ENCODE measurements at regions not wholly inside any gene's neighbourhood (a gene's known extent, or its start where the extent isn't known, plus 50 kb on each side); places are given as distances from the start of the nearest gene placed in this dataset.

DNA sequence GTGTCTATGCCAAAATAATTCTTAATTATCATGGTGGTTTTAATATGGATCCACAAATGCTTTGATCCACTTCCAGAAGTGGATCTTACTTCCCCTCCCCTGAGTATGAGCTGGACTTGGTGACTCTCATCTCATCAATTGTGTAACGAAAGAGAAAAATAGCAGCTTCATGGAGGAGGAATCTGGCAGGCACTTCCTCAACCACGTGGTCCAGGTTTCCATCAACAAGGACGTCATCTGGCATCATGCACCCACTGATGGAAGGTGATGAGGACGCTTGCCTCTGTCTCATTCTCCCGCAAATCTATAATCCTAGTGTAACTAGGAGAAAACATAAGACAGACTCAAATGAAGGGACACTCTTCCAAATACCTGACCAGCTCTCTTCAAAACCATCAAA, 54.6 kb upstream of the S1PR3 start:
- Histone ChIP-seq H3K27me3 (ENCODE audit: control insufficient read depth, insufficient read depth, low read length) (peaks cover 2% of the 10 kb centered on the region), H3K36me3 (ENCODE audit: control insufficient read depth, insufficient read depth, low read length) (no peaks in the 10 kb centered on the region), H3K4me3 (ENCODE audit: low read depth, low read length) (no peak overlapping the region)
- TF ChIP-seq CTCF (IDR thresholded peaks at IDR 0.05; ENCODE audit: insufficient read depth, low read length, poor library complexity, severe bottlenecking) = no peak
- DNase-seq (ENCODE audit: low read depth) = no peak

DNA sequence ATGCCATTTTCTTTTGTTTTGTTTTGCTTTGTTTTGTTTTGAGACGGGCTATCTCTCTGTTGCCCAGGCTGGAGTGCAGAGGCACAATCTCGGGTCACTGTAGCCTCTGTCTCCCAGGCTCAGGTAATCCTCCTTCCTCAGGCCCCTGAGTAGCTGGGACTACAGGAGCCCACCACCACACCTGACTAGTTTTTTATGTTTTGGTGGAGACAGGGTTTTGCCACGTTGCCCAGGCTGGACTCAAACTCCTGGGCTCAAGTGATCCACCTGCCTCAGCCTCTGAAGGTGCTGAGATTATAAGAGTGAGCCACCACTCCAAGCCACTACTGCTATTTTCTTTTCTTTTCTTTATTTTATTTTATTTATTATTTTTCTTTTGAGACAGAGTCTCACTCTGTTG, 54.0 kb upstream of the S1PR3 start:
- Histone ChIP-seq H3K36me3 (ENCODE audit: control insufficient read depth, insufficient read depth, low read length) (no peaks in the 10 kb centered on the region), H3K27me3 (ENCODE audit: control insufficient read depth, insufficient read depth, low read length) (peaks cover 2% of the 10 kb centered on the region), H3K4me3 (ENCODE audit: low read depth, low read length) (no peak overlapping the region)
- no peak for TF ChIP-seq CTCF (IDR thresholded peaks at IDR 0.05; ENCODE audit: insufficient read depth, low read length, poor library complexity, severe bottlenecking)
- no peak for DNase-seq (ENCODE audit: low read depth)

DNA sequence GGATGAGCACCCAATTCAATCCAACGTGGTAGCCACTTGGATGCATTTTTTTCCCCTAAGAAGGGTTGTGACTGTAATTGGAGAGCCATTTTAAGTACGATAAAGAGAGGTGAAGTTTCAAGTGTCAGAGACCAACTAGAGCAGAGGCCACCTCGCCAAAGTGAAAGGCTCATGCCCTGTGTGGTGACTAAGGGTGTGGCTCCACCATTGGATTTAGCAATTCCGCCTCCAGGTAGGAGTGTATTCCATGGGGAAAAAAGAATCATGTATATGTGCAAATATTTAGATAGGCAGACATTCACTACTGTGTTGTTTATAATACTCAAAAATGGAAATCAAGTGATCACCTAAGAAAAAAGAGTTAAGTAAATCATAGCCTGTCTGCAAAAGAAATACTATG, 53.1 kb upstream of the S1PR3 start:
- H3K4me3 ChIP-seq (ENCODE audit: low read depth, low read length) = no peak overlapping the region
- TF ChIP-seq CTCF (IDR thresholded peaks at IDR 0.05; ENCODE audit: insufficient read depth, low read length, poor library complexity, severe bottlenecking) = no peak
- no peaks in the 10 kb centered on the region for H3K27me3 ChIP-seq (ENCODE audit: control insufficient read depth, insufficient read depth, low read length)
- DNase-seq (ENCODE audit: low read depth) = no peak
- no peaks in the 10 kb centered on the region for H3K36me3 ChIP-seq (ENCODE audit: control insufficient read depth, insufficient read depth, low read length)
